Stomach (tissue), 8 donors: ENCODE measurements at regions not wholly inside any gene's neighbourhood (a gene's known extent, or its start where the extent isn't known, plus 50 kb on each side); places are given as distances from the start of the nearest gene placed in this dataset.

Experiments
- DNase-seq, 2 donors: peaks; one replicate each; pipeline versions ENCODE4 v3.0.0 to v3.0.0-alpha.2; 2013 to 2019
- H3K27ac ChIP-seq, 5 donors: fragments of 200-600 bp in 4 of 5; sonication (generic) in 4 of 5; one replicate each; pipeline ENCODE4 v1.5.1; 2013 to 2019; ENCODE audit warnings: mild to moderate bottlenecking in 1 of 5, moderate library complexity in 1 of 5
- H3K27me3 ChIP-seq, 3 donors: fragments of 200-600 bp; sonication (generic); one replicate each; pipeline ENCODE4 v1.5.1; 2017 to 2019; ENCODE audit warnings: mixed run types in 1 of 3
- H3K36me3 ChIP-seq, 4 donors: fragments of 200-600 bp; sonication (generic); 1 replicate in 3 of 4; 2 replicates in 1 of 4; pipeline ENCODE4 v1.5.1; 2016 to 2019
- H3K4me1 ChIP-seq, 4 donors: fragments of 200-600 bp; sonication (generic); one replicate each; pipeline ENCODE4 v1.5.1; 2016 to 2019
- H3K4me3 ChIP-seq, 4 donors: fragments of 200-600 bp; sonication (generic) in 3 of 4; one replicate each; pipeline ENCODE4 v1.5.1; 2016 to 2019; ENCODE audit warnings: mild to moderate bottlenecking in 1 of 4
- H3K9me3 ChIP-seq, 4 donors: fragments of 200-600 bp; sonication (generic); one replicate each; pipeline ENCODE4 v1.5.1; 2016 to 2019
- CTCF ChIP-seq, 7 experiments: fragments of 450-650 bp in 4 of 7; fragments of 200-600 bp in 3 of 7; sonication (generic) in 3 of 7; IDR thresholded peaks; one replicate each; pipeline ENCODE4 v1.5.1; 2016 to 2019; ENCODE audit warnings: antibody characterized with exemption in 7 of 7, control low read depth in 2 of 7, mild to moderate bottlenecking in 1 of 7
- EP300 ChIP-seq: sonication (generic); formaldehyde crosslinking; IDR thresholded peaks from one replicate; pipeline ENCODE4 v1.6.1; 2017; ENCODE audit warnings: antibody characterized with exemption
- POLR2A ChIP-seq, 4 donors: fragments of 450-650 bp; IDR thresholded peaks; one replicate each; pipeline ENCODE4 v1.6.1; 2016; ENCODE audit warnings: antibody characterized with exemption in 4 of 4, control low read depth in 2 of 4, mild to moderate bottlenecking in 1 of 4, moderate library complexity in 1 of 4
- POLR2AphosphoS5 ChIP-seq, 3 donors: sonication (generic); formaldehyde crosslinking; IDR thresholded peaks; one replicate each; pipeline ENCODE4 v1.6.1; 2016; ENCODE audit warnings: antibody characterized with exemption in 3 of 3
- WGBS, 5 donors: extraction: QIAGEN DNeasy Blood & Tissue Kit in 3 of 5; methylation state at CpG; one replicate each; pipeline versions ENCODE4 v1.1.5 to v1.1.7; 2013 to 2018; 5-methylcytosine and 5-hydroxymethylcytosine counted together
- intact Hi-C: fragments of 100-400 bp; cut with DNase I; formaldehyde crosslinking; loops from one replicate; pipeline ENCODE4 v1.15.1; 2023; ENCODE audit warnings: low total_unique reads
- donor health status: healthy with polysubstance abuse.
- donor health status: Bipolar disorder and iron deficiency.
- donor health status: healthy.

- Histone ChIP-seq H3K27ac (no peak overlapping the region), H3K36me3 (no peaks in the 10 kb centered on the region), H3K9me3 (peaks cover 0 to 4% (median 0%) of the 10 kb centered on the region in 4 donors), H3K27me3 (no peaks in the 10 kb centered on the region), H3K4me3 (no peak overlapping the region), H3K4me1 (no peaks in the 10 kb centered on the region)
- TF ChIP-seq POLR2A (IDR thresholded peaks at IDR 0.05) (no peak), POLR2AphosphoS5 (IDR thresholded peaks at IDR 0.05) (no peak), EP300 (no peak), CTCF (IDR thresholded peaks at IDR 0.05) (no peak)
- intact Hi-C loops = no loop called here
- DNase-seq = no peak
Observed at GRCh38 chr5:97943036-97943435, 760.0 kb upstream of the RIOK2 start.

- no peak for TF ChIP-seq POLR2AphosphoS5 (IDR thresholded peaks at IDR 0.05)
- TF ChIP-seq CTCF (IDR thresholded peaks at IDR 0.05) = no peak
- no peak for TF ChIP-seq EP300
- no peak for TF ChIP-seq POLR2A (IDR thresholded peaks at IDR 0.05)
- no peaks in the 10 kb centered on the region for H3K27me3 ChIP-seq
- H3K27ac ChIP-seq = no peak overlapping the region
- peaks cover 0 to 4% (median 0%) of the 10 kb centered on the region in 4 donors for H3K9me3 ChIP-seq
- DNase-seq = no peak
- 87 to 98% (median 96%) methylated on average over 2 of the region's 2 CpGs for WGBS, 5 donors
- no peak overlapping the region for H3K4me3 ChIP-seq
- H3K36me3 ChIP-seq = no peaks in the 10 kb centered on the region
- H3K4me1 ChIP-seq = no peaks in the 10 kb centered on the region
- intact Hi-C loops = no loop called here
Observed at GRCh38 chr5:97951139-97951538, 768.1 kb upstream of the RIOK2 start.

DNA sequence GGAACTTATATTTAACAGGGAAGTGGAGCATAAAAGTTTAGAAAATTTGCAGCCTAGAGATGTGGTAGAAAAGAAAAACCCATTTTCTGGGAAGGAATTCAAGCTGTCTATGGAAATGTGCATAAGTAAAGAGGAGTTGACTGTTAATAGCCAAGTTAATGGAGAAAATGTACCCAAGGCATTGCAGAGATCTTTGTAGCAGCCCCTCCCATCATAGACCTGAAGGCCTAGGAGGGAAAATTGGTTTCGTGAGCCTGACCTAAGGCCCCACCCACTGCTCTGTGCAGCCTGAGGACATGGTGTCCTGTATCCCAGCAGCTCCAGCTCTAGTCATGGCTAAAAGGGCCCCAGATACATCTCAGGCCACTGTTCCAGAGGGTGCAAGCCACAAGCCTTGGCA, 772.4 kb upstream of the RIOK2 start:
- intact Hi-C loops = no loop called here
- TF ChIP-seq POLR2A (IDR thresholded peaks at IDR 0.05) (no peak), POLR2AphosphoS5 (IDR thresholded peaks at IDR 0.05) (no peak)
- WGBS, 5 donors = 83 to 100% (median 85%) methylated on average over 1 of the region's 1 CpG
- Histone ChIP-seq H3K27me3 (no peaks in the 10 kb centered on the region), H3K36me3 (no peaks in the 10 kb centered on the region), H3K27ac (no peak overlapping the region), H3K9me3 (peaks cover 0 to 4% (median 0%) of the 10 kb centered on the region in 4 donors), H3K4me3 (no peak overlapping the region), H3K4me1 (no peaks in the 10 kb centered on the region)
- DNase-seq = no peak

GRCh38 chr5:97967292-97967691, 784.2 kb upstream of the RIOK2 start:
- peak in 1 of 2 donors; percentile 4 for DNase-seq
- Histone ChIP-seq H3K4me1 (no peaks in the 10 kb centered on the region), H3K4me3 (no peak overlapping the region), H3K36me3 (no peaks in the 10 kb centered on the region), H3K9me3 (no peaks in the 10 kb centered on the region), H3K27me3 (no peaks in the 10 kb centered on the region), H3K27ac (no peak overlapping the region)
- WGBS, 5 donors = 65 to 75% (median 70%) methylated on average over 3 of the region's 3 CpGs
- TF ChIP-seq POLR2A (IDR thresholded peaks at IDR 0.05) (no peak), POLR2AphosphoS5 (IDR thresholded peaks at IDR 0.05) (no peak)
- intact Hi-C loops = no loop called here

DNA sequence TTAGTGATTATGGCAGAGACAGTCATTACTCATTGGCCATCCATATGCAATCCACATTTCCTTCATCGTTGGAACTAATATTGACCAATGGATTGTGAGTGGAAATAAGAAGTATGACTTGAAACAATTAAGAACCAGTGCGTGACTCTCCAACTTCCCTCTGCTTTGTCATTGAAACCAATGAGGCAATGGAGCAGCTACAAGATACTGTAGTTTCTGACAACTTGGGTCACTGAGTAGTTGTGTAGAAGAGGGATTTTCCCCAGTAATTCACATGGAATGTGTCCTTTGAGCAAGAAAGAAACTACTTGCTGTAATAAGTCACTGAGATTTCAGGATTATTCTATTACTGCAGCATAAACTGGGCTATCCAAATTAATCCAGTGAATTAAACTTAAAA, 785.3 kb upstream of the RIOK2 start:
- DNase-seq = no peak
- Histone ChIP-seq H3K36me3 (no peaks in the 10 kb centered on the region), H3K9me3 (no peaks in the 10 kb centered on the region), H3K4me1 (no peaks in the 10 kb centered on the region), H3K27me3 (no peaks in the 10 kb centered on the region), H3K27ac (no peak overlapping the region), H3K4me3 (no peak overlapping the region)
- 89 to 96% (median 93%) methylated on average over 2 of the region's 2 CpGs for WGBS, 5 donors
- TF ChIP-seq POLR2A (IDR thresholded peaks at IDR 0.05) (no peak), POLR2AphosphoS5 (IDR thresholded peaks at IDR 0.05) (no peak), EP300 (no peak), CTCF (IDR thresholded peaks at IDR 0.05) (no peak)
- intact Hi-C loops = no loop called here
